Activated CD4-positive, alpha-beta T cell treated with anti-CD3 and anti-CD28 coated beads, Interleukin-2, amount 10 ng/mL, durations not matched to agents 7 days and 5 days (primary cell): ENCODE measurements at regions not wholly inside any gene's neighbourhood (a gene's known extent, or its start where the extent isn't known, plus 50 kb on each side); places are given as distances from the start of the nearest gene placed in this dataset.

Experiments used
- CTCF ChIA-PET: fragments of 350-600 bp; sonication (Branson Sonifier 250); formaldehyde crosslinking; loops from one replicate; lab custom pipeline; 2021; ENCODE audit warnings: antibody characterized with exemption; lab: Charles Lee
- POLR2A ChIA-PET: fragments of 350-600 bp; sonication (Branson Sonifier 250); formaldehyde crosslinking; loops from one replicate; lab custom pipeline; 2021; ENCODE audit warnings: antibody characterized with exemption; lab: Charles Lee
- DNase-seq: peaks from one replicate; pipeline ENCODE4 v3.0.0-alpha.2; 2020
- H3K27ac Mint-ChIP-seq: one replicate; pipeline ENCODE4 v1.8.0; 2021; ENCODE audit warnings: mild to moderate bottlenecking, moderate library complexity, mixed read lengths
- H3K27me3 Mint-ChIP-seq: one replicate; pipeline ENCODE4 v1.8.0; 2021; ENCODE audit warnings: mixed read lengths
- H3K36me3 Mint-ChIP-seq: one replicate; pipeline ENCODE4 v1.8.0; 2021; ENCODE audit warnings: low read depth, mixed read lengths
- H3K4me1 Mint-ChIP-seq: one replicate; pipeline ENCODE4 v1.8.0; 2021; ENCODE audit warnings: mixed read lengths
- H3K4me3 Mint-ChIP-seq: one replicate; pipeline ENCODE4 v1.8.0; 2021; ENCODE audit warnings: mild to moderate bottlenecking, moderate library complexity, mixed read lengths
- H3K9me3 Mint-ChIP-seq: one replicate; pipeline ENCODE4 v1.8.0; 2021; ENCODE audit warnings: mixed read lengths

GRCh38 chr15:94704421-94704820 lies 473.1 kb downstream of the MCTP2 start:
- Mint-ChIP-seq H3K4me3 (no peak overlapping the region), H3K36me3 (no peaks in the 10 kb centered on the region), H3K27ac (no peak overlapping the region), H3K4me1 (no peaks in the 10 kb centered on the region), H3K9me3 (no peaks in the 10 kb centered on the region), H3K27me3 (no peaks in the 10 kb centered on the region)
- CTCF ChIA-PET, result no interaction called here
- POLR2A ChIA-PET, result no interaction called here
- DNase-seq, result no peak

- POLR2A ChIA-PET, result no interaction called here
- no peak overlapping the region for H3K4me3 Mint-ChIP-seq
- DNase-seq, result no peak
- no peaks in the 10 kb centered on the region for H3K36me3 Mint-ChIP-seq
- H3K9me3 Mint-ChIP-seq, result no peaks in the 10 kb centered on the region
- H3K27me3 Mint-ChIP-seq, result no peaks in the 10 kb centered on the region
- no peak overlapping the region for H3K27ac Mint-ChIP-seq
- CTCF ChIA-PET, result no interaction called here
- no peaks in the 10 kb centered on the region for H3K4me1 Mint-ChIP-seq
Measured at GRCh38 chr15:94704946-94705345, 473.6 kb downstream of the MCTP2 start.

GRCh38 chr15:94709319-94709718 lies 478.0 kb downstream of the MCTP2 start:
- Mint-ChIP-seq H3K4me1 (no peaks in the 10 kb centered on the region), H3K27ac (no peak overlapping the region), H3K9me3 (no peaks in the 10 kb centered on the region), H3K4me3 (no peak overlapping the region), H3K36me3 (no peaks in the 10 kb centered on the region), H3K27me3 (no peaks in the 10 kb centered on the region)
- no peak for DNase-seq
- POLR2A ChIA-PET, result no interaction called here
- CTCF ChIA-PET, result no interaction called here

- Mint-ChIP-seq H3K27ac (no peak overlapping the region), H3K4me1 (no peaks in the 10 kb centered on the region), H3K9me3 (no peaks in the 10 kb centered on the region), H3K36me3 (no peaks in the 10 kb centered on the region), H3K4me3 (no peak overlapping the region), H3K27me3 (no peaks in the 10 kb centered on the region)
- ChIA-PET CTCF (no interaction called here), POLR2A (no interaction called here)
- DNase-seq, result no peak
Measured at GRCh38 chr15:94722024-94722636, 490.8 kb downstream of the MCTP2 start.

- CTCF ChIA-PET, result interaction anchor here (0.6 kb wide), 1 partner anchor 556 kb away, joined by 3 read pairs; no protein-coding TSS in a partner anchor
- H3K4me3 Mint-ChIP-seq, result no peak overlapping the region
- H3K36me3 Mint-ChIP-seq, result no peaks in the 10 kb centered on the region
- POLR2A ChIA-PET, result no interaction called here
- H3K9me3 Mint-ChIP-seq, result no peaks in the 10 kb centered on the region
- no peaks in the 10 kb centered on the region for H3K4me1 Mint-ChIP-seq
- H3K27ac Mint-ChIP-seq, result no peak overlapping the region
- no peak for DNase-seq
- peaks cover 3% of the 10 kb centered on the region for H3K27me3 Mint-ChIP-seq
Measured at GRCh38 chr15:94723801-94724200, 492.4 kb downstream of the MCTP2 start.

GRCh38 chr15:94731286-94731685 lies 499.9 kb downstream of the MCTP2 start:
- Mint-ChIP-seq H3K9me3 (no peaks in the 10 kb centered on the region), H3K4me1 (no peaks in the 10 kb centered on the region), H3K27ac (no peak overlapping the region), H3K27me3 (peaks cover 3% of the 10 kb centered on the region), H3K4me3 (no peak overlapping the region), H3K36me3 (no peaks in the 10 kb centered on the region)
- no peak for DNase-seq
- ChIA-PET CTCF (no interaction called here), POLR2A (no interaction called here)

- ChIA-PET CTCF (no interaction called here), POLR2A (no interaction called here)
- H3K4me1 Mint-ChIP-seq, result no peaks in the 10 kb centered on the region
- no peaks in the 10 kb centered on the region for H3K9me3 Mint-ChIP-seq
- H3K27me3 Mint-ChIP-seq, result no peaks in the 10 kb centered on the region
- H3K27ac Mint-ChIP-seq, result no peak overlapping the region
- no peak overlapping the region for H3K4me3 Mint-ChIP-seq
- H3K36me3 Mint-ChIP-seq, result no peaks in the 10 kb centered on the region
- no peak for DNase-seq
Measured at GRCh38 chr15:94734460-94734859, 503.1 kb downstream of the MCTP2 start.

- H3K4me1 Mint-ChIP-seq, result no peaks in the 10 kb centered on the region
- H3K9me3 Mint-ChIP-seq, result no peaks in the 10 kb centered on the region
- no peaks in the 10 kb centered on the region for H3K36me3 Mint-ChIP-seq
- CTCF ChIA-PET, result no interaction called here
- DNase-seq, result no peak
- no peak overlapping the region for H3K27ac Mint-ChIP-seq
- no peak overlapping the region for H3K4me3 Mint-ChIP-seq
- POLR2A ChIA-PET, result no interaction called here
- no peaks in the 10 kb centered on the region for H3K27me3 Mint-ChIP-seq
Measured at GRCh38 chr15:94736236-94736635, 504.9 kb downstream of the MCTP2 start.

GRCh38 chr15:94739639-94740038 lies 508.3 kb downstream of the MCTP2 start:
- no peaks in the 10 kb centered on the region for H3K27me3 Mint-ChIP-seq
- H3K9me3 Mint-ChIP-seq, result no peaks in the 10 kb centered on the region
- POLR2A ChIA-PET, result no interaction called here

GRCh38 chr15:94740469-94740868 lies 509.1 kb downstream of the MCTP2 start:
- POLR2A ChIA-PET, result no interaction called here
- Mint-ChIP-seq H3K36me3 (no peaks in the 10 kb centered on the region), H3K27me3 (no peaks in the 10 kb centered on the region), H3K9me3 (no peaks in the 10 kb centered on the region), H3K27ac (no peak overlapping the region), H3K4me1 (no peaks in the 10 kb centered on the region), H3K4me3 (no peak overlapping the region)
- CTCF ChIA-PET, result no interaction called here
- DNase-seq, result no peak

More at GRCh38 chr15:94739639-94740038, 508.3 kb downstream of the MCTP2 start:
- Mint-ChIP-seq H3K27ac (no peak overlapping the region), H3K36me3 (no peaks in the 10 kb centered on the region), H3K4me1 (no peaks in the 10 kb centered on the region), H3K4me3 (no peak overlapping the region)
- CTCF ChIA-PET, result no interaction called here
- no peak for DNase-seq

- CTCF ChIA-PET, result no interaction called here
- no peak for DNase-seq
- no peaks in the 10 kb centered on the region for H3K9me3 Mint-ChIP-seq
Measured at GRCh38 chr15:94743668-94744067, 512.3 kb downstream of the MCTP2 start.

GRCh38 chr15:94744080-94744793 lies 512.9 kb downstream of the MCTP2 start:
- H3K4me3 Mint-ChIP-seq, result no peak overlapping the region

More at GRCh38 chr15:94743668-94744067, 512.3 kb downstream of the MCTP2 start:
- Mint-ChIP-seq H3K27ac (no peak overlapping the region), H3K36me3 (no peaks in the 10 kb centered on the region), H3K27me3 (no peaks in the 10 kb centered on the region), H3K4me1 (no peaks in the 10 kb centered on the region), H3K4me3 (no peak overlapping the region)
- POLR2A ChIA-PET, result no interaction called here

GRCh38 chr15:94745371-94745770 lies 514.0 kb downstream of the MCTP2 start:
- no peak for DNase-seq
- ChIA-PET POLR2A (no interaction called here), CTCF (no interaction called here)
- Mint-ChIP-seq H3K4me1 (no peaks in the 10 kb centered on the region), H3K36me3 (no peaks in the 10 kb centered on the region), H3K27ac (no peak overlapping the region), H3K4me3 (no peak overlapping the region), H3K27me3 (no peaks in the 10 kb centered on the region), H3K9me3 (no peaks in the 10 kb centered on the region)

More at GRCh38 chr15:94744080-94744793, 512.9 kb downstream of the MCTP2 start:
- POLR2A ChIA-PET, result no interaction called here
- Mint-ChIP-seq H3K4me1 (no peaks in the 10 kb centered on the region), H3K27me3 (no peaks in the 10 kb centered on the region), H3K36me3 (no peaks in the 10 kb centered on the region), H3K27ac (no peak overlapping the region), H3K9me3 (no peaks in the 10 kb centered on the region)
- CTCF ChIA-PET, result no interaction called here
- DNase-seq, result no peak

GRCh38 chr15:94747510-94747909 lies 516.1 kb downstream of the MCTP2 start:
- H3K27ac Mint-ChIP-seq, result no peak overlapping the region
- POLR2A ChIA-PET, result no interaction called here

More at GRCh38 chr15:94747510-94747909, 516.1 kb downstream of the MCTP2 start:
- no peak for DNase-seq
- no peaks in the 10 kb centered on the region for H3K27me3 Mint-ChIP-seq
- no peaks in the 10 kb centered on the region for H3K9me3 Mint-ChIP-seq
- H3K36me3 Mint-ChIP-seq, result no peaks in the 10 kb centered on the region
- no peak overlapping the region for H3K4me3 Mint-ChIP-seq
- CTCF ChIA-PET, result no interaction called here
- no peaks in the 10 kb centered on the region for H3K4me1 Mint-ChIP-seq
